HL-60 (cell line): ENCODE measurements at regions not wholly inside any gene's neighbourhood (a gene's known extent, or its start where the extent isn't known, plus 50 kb on each side); places are given as distances from the start of the nearest gene placed in this dataset.

ENCODE experiments used
- CTCF ChIP-seq: IDR thresholded peaks from one replicate; pipeline ENCODE4 v1.5.1; 2011; ENCODE audit warnings: low read length, control low read depth, inconsistent platforms; ENCODE audit not compliant: insufficient read depth
- POLR2AphosphoS5 ChIP-seq: IDR thresholded peaks from 2 replicates; pipeline ENCODE4 v1.6.1; 2012; ENCODE audit warnings: low read depth
- SPI1 ChIP-seq: IDR thresholded peaks from 2 replicates; pipeline ENCODE4 v1.6.1; 2012; ENCODE audit warnings: low read depth, mild to moderate bottlenecking, borderline replicate concordance
- TF ChIP-seq, protein P1 (sequence below): IDR thresholded peaks from 2 replicates; pipeline ENCODE4 v1.6.1; 2012; ENCODE audit warnings: low read depth; ENCODE audit not compliant: insufficient replicate concordance

- no peak for TF ChIP-seq CTCF
- no peak for TF ChIP-seq POLR2AphosphoS5
- TF ChIP-seq, protein P1, sequence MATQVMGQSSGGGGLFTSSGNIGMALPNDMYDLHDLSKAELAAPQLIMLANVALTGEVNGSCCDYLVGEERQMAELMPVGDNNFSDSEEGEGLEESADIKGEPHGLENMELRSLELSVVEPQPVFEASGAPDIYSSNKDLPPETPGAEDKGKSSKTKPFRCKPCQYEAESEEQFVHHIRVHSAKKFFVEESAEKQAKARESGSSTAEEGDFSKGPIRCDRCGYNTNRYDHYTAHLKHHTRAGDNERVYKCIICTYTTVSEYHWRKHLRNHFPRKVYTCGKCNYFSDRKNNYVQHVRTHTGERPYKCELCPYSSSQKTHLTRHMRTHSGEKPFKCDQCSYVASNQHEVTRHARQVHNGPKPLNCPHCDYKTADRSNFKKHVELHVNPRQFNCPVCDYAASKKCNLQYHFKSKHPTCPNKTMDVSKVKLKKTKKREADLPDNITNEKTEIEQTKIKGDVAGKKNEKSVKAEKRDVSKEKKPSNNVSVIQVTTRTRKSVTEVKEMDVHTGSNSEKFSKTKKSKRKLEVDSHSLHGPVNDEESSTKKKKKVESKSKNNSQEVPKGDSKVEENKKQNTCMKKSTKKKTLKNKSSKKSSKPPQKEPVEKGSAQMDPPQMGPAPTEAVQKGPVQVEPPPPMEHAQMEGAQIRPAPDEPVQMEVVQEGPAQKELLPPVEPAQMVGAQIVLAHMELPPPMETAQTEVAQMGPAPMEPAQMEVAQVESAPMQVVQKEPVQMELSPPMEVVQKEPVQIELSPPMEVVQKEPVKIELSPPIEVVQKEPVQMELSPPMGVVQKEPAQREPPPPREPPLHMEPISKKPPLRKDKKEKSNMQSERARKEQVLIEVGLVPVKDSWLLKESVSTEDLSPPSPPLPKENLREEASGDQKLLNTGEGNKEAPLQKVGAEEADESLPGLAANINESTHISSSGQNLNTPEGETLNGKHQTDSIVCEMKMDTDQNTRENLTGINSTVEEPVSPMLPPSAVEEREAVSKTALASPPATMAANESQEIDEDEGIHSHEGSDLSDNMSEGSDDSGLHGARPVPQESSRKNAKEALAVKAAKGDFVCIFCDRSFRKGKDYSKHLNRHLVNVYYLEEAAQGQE = no peak
- no peak for TF ChIP-seq SPI1
Measured at GRCh38 chr6:20313960-20314530, 87.6 kb upstream of the E2F3 start.
